Stomach (tissue), 4 donors: ENCODE measurements at regions not wholly inside any gene's neighbourhood (a gene's known extent, or its start where the extent isn't known, plus 50 kb on each side); places are given as distances from the start of the nearest gene placed in this dataset.

Source experiments
- EP300 ChIP-seq: sonication (generic); formaldehyde crosslinking; IDR thresholded peaks from one replicate; pipeline ENCODE4 v1.6.1; 2017; ENCODE audit warnings: antibody characterized with exemption
- POLR2A ChIP-seq, 4 donors: fragments of 450-650 bp; IDR thresholded peaks; one replicate each; pipeline ENCODE4 v1.6.1; 2016; ENCODE audit warnings: antibody characterized with exemption in 4 of 4, control low read depth in 2 of 4, mild to moderate bottlenecking in 1 of 4, moderate library complexity in 1 of 4
- POLR2AphosphoS5 ChIP-seq, 3 donors: sonication (generic); formaldehyde crosslinking; IDR thresholded peaks; one replicate each; pipeline ENCODE4 v1.6.1; 2016; ENCODE audit warnings: antibody characterized with exemption in 3 of 3
- TF ChIP-seq, protein P1 (sequence below), 7 experiments: fragments of 450-650 bp in 4 of 7; fragments of 200-600 bp in 3 of 7; sonication (generic) in 3 of 7; IDR thresholded peaks; one replicate each; pipeline ENCODE4 v1.5.1; 2016 to 2019; ENCODE audit warnings: antibody characterized with exemption in 7 of 7, control low read depth in 2 of 7, mild to moderate bottlenecking in 1 of 7

GRCh38 chr10:44244745-44245600, 139.9 kb downstream of the CXCL12 start:
- TF ChIP-seq, protein P1, sequence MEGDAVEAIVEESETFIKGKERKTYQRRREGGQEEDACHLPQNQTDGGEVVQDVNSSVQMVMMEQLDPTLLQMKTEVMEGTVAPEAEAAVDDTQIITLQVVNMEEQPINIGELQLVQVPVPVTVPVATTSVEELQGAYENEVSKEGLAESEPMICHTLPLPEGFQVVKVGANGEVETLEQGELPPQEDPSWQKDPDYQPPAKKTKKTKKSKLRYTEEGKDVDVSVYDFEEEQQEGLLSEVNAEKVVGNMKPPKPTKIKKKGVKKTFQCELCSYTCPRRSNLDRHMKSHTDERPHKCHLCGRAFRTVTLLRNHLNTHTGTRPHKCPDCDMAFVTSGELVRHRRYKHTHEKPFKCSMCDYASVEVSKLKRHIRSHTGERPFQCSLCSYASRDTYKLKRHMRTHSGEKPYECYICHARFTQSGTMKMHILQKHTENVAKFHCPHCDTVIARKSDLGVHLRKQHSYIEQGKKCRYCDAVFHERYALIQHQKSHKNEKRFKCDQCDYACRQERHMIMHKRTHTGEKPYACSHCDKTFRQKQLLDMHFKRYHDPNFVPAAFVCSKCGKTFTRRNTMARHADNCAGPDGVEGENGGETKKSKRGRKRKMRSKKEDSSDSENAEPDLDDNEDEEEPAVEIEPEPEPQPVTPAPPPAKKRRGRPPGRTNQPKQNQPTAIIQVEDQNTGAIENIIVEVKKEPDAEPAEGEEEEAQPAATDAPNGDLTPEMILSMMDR (IDR thresholded peaks at IDR 0.05), result no peak
- no peak for TF ChIP-seq POLR2A (IDR thresholded peaks at IDR 0.05)
- TF ChIP-seq EP300, result no peak
- TF ChIP-seq POLR2AphosphoS5 (IDR thresholded peaks at IDR 0.05), result no peak
